IPS-20b (cell line): ENCODE measurements at regions not wholly inside any gene's neighbourhood (a gene's known extent, or its start where the extent isn't known, plus 50 kb on each side); places are given as distances from the start of the nearest gene placed in this dataset.
"Not testable (repeated sequence)": the region's sequence is repeated elsewhere in the genome, so short reads cannot be mapped to it uniquely, and the experiment has no call there.

Experiments used
- H3K27ac ChIP-seq: one replicate; pipeline ENCODE4 v1.5.1; 2013; ENCODE audit warnings: low read length
- H3K27me3 ChIP-seq: 2 replicates; pipeline ENCODE4 v1.6.1; 2013; ENCODE audit warnings: mild to moderate bottlenecking, low read length, inconsistent platforms; ENCODE audit not compliant: insufficient read depth
- H3K36me3 ChIP-seq: 2 replicates; pipeline ENCODE4 v1.6.1; 2013; ENCODE audit warnings: low read depth, mild to moderate bottlenecking, inconsistent platforms, low read length, moderate library complexity; ENCODE audit not compliant: insufficient read depth
- H3K4me1 ChIP-seq: 2 replicates; pipeline ENCODE4 v1.6.1; 2013; ENCODE audit warnings: mild to moderate bottlenecking, control low read depth, inconsistent platforms, low read length, moderate library complexity; ENCODE audit not compliant: insufficient read depth
- H3K4me3 ChIP-seq: 2 replicates; pipeline ENCODE4 v1.5.1; 2013; ENCODE audit warnings: mild to moderate bottlenecking, low read length, inconsistent platforms
- H3K9ac ChIP-seq: 2 replicates; pipeline ENCODE4 v1.6.1; 2013; ENCODE audit warnings: low read depth, mild to moderate bottlenecking, inconsistent platforms, low read length, moderate library complexity
- H3K9me3 ChIP-seq: 2 replicates; pipeline ENCODE4 v1.6.1; 2013; ENCODE audit warnings: mild to moderate bottlenecking, low read depth, low read length, inconsistent platforms; ENCODE audit not compliant: insufficient read depth

GRCh38 chr4:115519476-115519875 is 406.1 kb upstream of the NDST4 start:
- not testable (repeated sequence) for H3K27ac ChIP-seq, H3K27me3 ChIP-seq
- H3K9me3 ChIP-seq = peaks cover 12% of the 10 kb centered on the region

GRCh38 chr4:115515772-115516171 is 402.4 kb upstream of the NDST4 start:
- Histone ChIP-seq H3K9ac (no peak overlapping the region), H3K4me1 (no peaks in the 10 kb centered on the region), H3K36me3 (no peaks in the 10 kb centered on the region), H3K9me3 (no peaks in the 10 kb centered on the region), H3K4me3 (no peak overlapping the region), H3K27ac (no peak overlapping the region), H3K27me3 (no peaks in the 10 kb centered on the region)

More at GRCh38 chr4:115519476-115519875, 406.1 kb upstream of the NDST4 start:
- not testable (repeated sequence) for H3K4me1 ChIP-seq, H3K9ac ChIP-seq, H3K36me3 ChIP-seq, H3K4me3 ChIP-seq

DNA sequence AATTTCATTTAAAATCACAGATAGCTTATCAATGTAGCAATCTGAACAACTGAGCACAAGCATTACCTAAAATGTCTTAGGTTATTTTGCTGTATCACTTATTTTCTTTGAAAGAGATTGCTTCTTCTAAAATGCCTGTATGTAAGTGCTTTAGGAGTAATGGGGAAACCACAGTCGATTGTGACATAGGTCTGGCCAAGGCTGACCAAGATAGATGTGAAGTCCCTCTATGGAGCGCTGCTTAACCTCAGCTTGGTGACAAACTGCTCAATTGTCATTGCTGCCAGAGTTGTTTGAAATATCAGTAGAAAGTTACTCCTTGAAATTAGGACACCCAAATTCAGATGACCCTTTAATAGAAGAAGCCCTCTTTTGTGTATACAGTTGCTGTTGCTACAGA is 401.9 kb upstream of the NDST4 start:
- Histone ChIP-seq H3K27me3 (no peaks in the 10 kb centered on the region), H3K9ac (no peak overlapping the region), H3K27ac (no peak overlapping the region), H3K4me1 (no peaks in the 10 kb centered on the region), H3K36me3 (no peaks in the 10 kb centered on the region), H3K4me3 (no peak overlapping the region), H3K9me3 (no peaks in the 10 kb centered on the region)

GRCh38 chr4:115514675-115515074 is 401.3 kb upstream of the NDST4 start:
- Histone ChIP-seq H3K9me3 (no peaks in the 10 kb centered on the region), H3K27ac (no peak overlapping the region), H3K36me3 (no peaks in the 10 kb centered on the region), H3K4me3 (no peak overlapping the region), H3K9ac (no peak overlapping the region), H3K27me3 (no peaks in the 10 kb centered on the region), H3K4me1 (no peaks in the 10 kb centered on the region)

DNA sequence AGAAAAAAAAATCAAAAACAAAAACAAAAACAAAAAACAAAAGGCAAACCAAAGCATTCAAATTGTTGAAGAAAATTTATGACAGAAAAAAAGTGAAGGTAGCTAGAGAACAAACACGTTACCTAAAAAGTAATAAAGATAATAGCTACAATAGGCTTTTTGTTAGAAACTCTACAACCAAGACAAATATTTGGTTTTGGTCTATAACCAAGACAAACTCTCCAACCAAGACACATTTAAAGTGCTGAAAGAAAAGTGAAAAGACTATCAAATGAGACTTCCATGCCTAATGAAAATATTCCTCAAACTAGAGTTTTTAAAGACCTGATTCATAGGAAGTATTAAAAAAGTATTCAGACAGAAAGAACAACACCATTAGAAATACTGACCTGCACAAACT is 391.9 kb upstream of the NDST4 start:
- no peak overlapping the region for H3K4me3 ChIP-seq
- no peak overlapping the region for H3K27ac ChIP-seq
- H3K4me1 ChIP-seq = no peaks in the 10 kb centered on the region
- no peaks in the 10 kb centered on the region for H3K27me3 ChIP-seq
- H3K36me3 ChIP-seq = no peaks in the 10 kb centered on the region
- H3K9ac ChIP-seq = no peak overlapping the region
- H3K9me3 ChIP-seq = no peaks in the 10 kb centered on the region

- H3K9ac ChIP-seq = no peak overlapping the region
- no peaks in the 10 kb centered on the region for H3K36me3 ChIP-seq
- no peak overlapping the region for H3K4me3 ChIP-seq
- no peaks in the 10 kb centered on the region for H3K27me3 ChIP-seq
- no peak overlapping the region for H3K27ac ChIP-seq
- H3K9me3 ChIP-seq = peaks cover 4% of the 10 kb centered on the region; the same call in 1 of the 2 replicates
- no peaks in the 10 kb centered on the region for H3K4me1 ChIP-seq
These were observed 388.2 kb upstream of the NDST4 start for GRCh38 chr4:115501656-115502055.

- H3K9ac ChIP-seq, H3K9me3 ChIP-seq, H3K4me3 ChIP-seq, H3K27ac ChIP-seq, H3K4me1 ChIP-seq, H3K36me3 ChIP-seq, H3K27me3 ChIP-seq: not testable (repeated sequence)
These were observed 380.4 kb upstream of the NDST4 start for GRCh38 chr4:115493770-115494169.

- no peaks in the 10 kb centered on the region for H3K27me3 ChIP-seq
- H3K27ac ChIP-seq = no peak overlapping the region
- H3K4me3 ChIP-seq = no peak overlapping the region
- H3K4me1 ChIP-seq = peaks cover 5% of the 10 kb centered on the region; the same call in 1 of the 2 replicates
- H3K9me3 ChIP-seq = no peaks in the 10 kb centered on the region
- no peaks in the 10 kb centered on the region for H3K36me3 ChIP-seq
- H3K9ac ChIP-seq = no peak overlapping the region
These were observed 378.3 kb upstream of the NDST4 start for GRCh38 chr4:115491686-115492085.

DNA sequence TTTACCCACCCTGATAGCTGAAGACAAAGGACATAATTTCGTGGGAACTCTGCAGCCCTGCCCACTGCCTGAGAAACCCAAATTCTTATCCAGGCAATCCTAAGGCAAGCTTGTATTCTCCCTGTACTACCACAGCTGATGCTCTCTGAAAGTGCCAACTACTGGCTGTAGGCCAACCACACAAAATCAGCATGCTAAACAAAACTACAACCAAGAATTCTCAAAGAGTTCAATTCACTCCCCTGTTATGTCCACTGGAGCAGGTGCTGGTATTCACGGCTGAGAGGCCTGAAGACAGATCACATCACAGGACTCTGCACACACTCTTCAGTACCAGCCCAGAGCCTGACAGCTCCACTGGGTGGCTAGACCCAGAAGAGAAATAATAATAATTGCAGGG is 375.9 kb upstream of the NDST4 start:
- Histone ChIP-seq H3K9ac (no peak overlapping the region), H3K4me1 (peaks cover 3% of the 10 kb centered on the region; the same call in 1 of the 2 replicates), H3K27ac (no peak overlapping the region), H3K36me3 (no peaks in the 10 kb centered on the region), H3K27me3 (no peaks in the 10 kb centered on the region), H3K4me3 (no peak overlapping the region), H3K9me3 (no peaks in the 10 kb centered on the region)

DNA sequence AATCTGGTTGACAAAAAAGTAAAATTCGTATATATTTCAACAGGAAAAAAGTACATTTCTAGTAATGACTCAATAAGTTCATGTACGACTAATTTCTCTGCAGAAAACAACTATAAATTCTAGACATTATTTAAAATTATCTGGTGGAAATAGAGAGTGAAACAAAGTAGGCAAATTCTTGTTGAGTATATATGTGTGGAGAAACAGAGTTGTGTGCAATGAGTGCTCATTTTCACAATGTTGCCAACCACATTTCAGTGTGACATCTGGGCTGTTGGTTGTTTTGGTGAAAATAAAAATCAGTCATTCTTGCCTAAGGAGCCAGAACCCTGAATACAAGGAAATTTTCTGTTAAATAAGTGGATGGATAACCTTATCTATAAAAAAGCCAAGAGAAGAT is 372.0 kb upstream of the NDST4 start:
- no peaks in the 10 kb centered on the region for H3K27me3 ChIP-seq
- no peaks in the 10 kb centered on the region for H3K4me1 ChIP-seq
- no peak overlapping the region for H3K9ac ChIP-seq
- no peak overlapping the region for H3K4me3 ChIP-seq
- no peak overlapping the region for H3K27ac ChIP-seq
- no peaks in the 10 kb centered on the region for H3K9me3 ChIP-seq
- no peaks in the 10 kb centered on the region for H3K36me3 ChIP-seq

DNA sequence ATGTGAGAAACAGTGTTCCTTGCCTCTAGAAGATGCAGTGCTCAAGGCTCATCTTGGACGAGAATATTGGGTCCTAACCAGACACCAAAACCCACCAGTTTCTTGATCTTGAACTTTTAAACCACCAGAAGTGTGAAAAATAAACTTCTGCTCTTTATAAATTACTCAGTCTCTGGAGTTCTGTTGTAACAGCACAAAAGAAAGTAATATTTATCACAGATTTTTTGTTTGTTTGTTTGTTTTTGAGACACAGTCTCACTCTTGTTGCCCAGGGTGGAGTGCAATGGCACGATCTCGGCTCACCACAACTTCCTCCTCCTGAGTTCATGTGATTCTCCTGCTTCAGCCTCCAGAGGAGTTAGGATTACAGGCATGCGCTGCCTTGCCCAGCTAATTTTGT is 371.1 kb upstream of the NDST4 start:
- H3K9ac ChIP-seq = no peak overlapping the region
- H3K27ac ChIP-seq = no peak overlapping the region
- no peaks in the 10 kb centered on the region for H3K9me3 ChIP-seq
- H3K4me3 ChIP-seq = no peak overlapping the region
- no peaks in the 10 kb centered on the region for H3K36me3 ChIP-seq
- H3K4me1 ChIP-seq = no peaks in the 10 kb centered on the region
- no peaks in the 10 kb centered on the region for H3K27me3 ChIP-seq

DNA sequence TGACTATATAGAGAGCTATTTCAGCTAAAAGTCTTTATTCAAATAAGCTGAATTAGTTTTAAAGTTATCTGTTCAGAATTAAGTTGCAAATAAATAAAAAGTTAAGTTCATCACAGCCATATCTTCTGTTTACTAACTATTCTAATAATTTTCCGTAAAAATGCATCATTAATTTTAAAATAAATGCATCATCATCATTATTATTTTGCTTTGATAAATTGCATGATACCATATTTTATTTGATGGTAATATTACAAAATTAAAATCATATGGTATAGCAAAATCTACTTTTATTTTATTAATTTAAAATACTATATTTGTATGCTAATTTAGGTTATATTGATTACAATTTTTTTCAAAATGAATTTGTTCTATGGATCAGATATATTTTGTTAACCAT is 357.3 kb upstream of the NDST4 start:
- no peaks in the 10 kb centered on the region for H3K9me3 ChIP-seq

DNA sequence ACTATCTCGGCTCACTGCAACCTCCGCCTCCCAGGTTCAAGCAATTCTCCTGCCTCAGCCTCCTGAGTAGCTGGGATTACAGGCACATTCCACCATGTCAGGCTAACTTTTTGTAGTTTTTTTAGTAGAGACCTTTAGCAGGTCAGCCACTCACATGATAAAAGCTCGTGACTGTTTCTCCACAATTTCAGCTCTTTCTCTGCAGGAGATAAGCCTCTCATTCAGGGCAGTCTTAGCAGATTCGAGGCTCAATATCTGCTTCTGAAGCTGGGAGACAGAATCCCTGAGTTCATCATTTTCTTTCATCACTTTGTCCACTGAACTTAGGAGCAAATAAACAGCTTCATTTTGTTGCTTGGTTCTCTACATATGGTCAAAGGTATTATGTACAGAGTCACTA is 345.9 kb upstream of the NDST4 start:
- H3K27ac ChIP-seq, H3K9ac ChIP-seq, H3K4me3 ChIP-seq: not testable (repeated sequence)

More for the DNA sequence above, 357.3 kb upstream of the NDST4 start:
- H3K27ac ChIP-seq = no peak overlapping the region
- H3K4me3 ChIP-seq = no peak overlapping the region
- no peaks in the 10 kb centered on the region for H3K4me1 ChIP-seq
- no peaks in the 10 kb centered on the region for H3K27me3 ChIP-seq
- no peak overlapping the region for H3K9ac ChIP-seq
- no peaks in the 10 kb centered on the region for H3K36me3 ChIP-seq

More for the DNA sequence above, 345.9 kb upstream of the NDST4 start:
- H3K36me3 ChIP-seq, H3K4me1 ChIP-seq, H3K27me3 ChIP-seq, H3K9me3 ChIP-seq: not testable (repeated sequence)
